GM19351 (cell line): ENCODE measurements at regions not wholly inside any gene's neighbourhood (a gene's known extent, or its start where the extent isn't known, plus 50 kb on each side); places are given as distances from the start of the nearest gene placed in this dataset.

ENCODE experiments used
- ATAC-seq: cut with Tn5 transposase; IDR thresholded peaks from one replicate; pipeline ENCODE4 v1.9.1; 2021; ENCODE audit warnings: mild to moderate bottlenecking, moderate library complexity; ENCODE audit not compliant: unreplicated experiment

- ATAC-seq = no peak
Measured at GRCh38 chr12:124505001-124505818, 62.2 kb downstream of the NCOR2 start.

- no peak for ATAC-seq
Measured at GRCh38 chr12:124504273-124505000, 63.0 kb downstream of the NCOR2 start.

- ATAC-seq = no peak
Measured at GRCh38 chr12:124503305-124503704, 64.1 kb downstream of the NCOR2 start.

- ATAC-seq = no peak
Measured at GRCh38 chr12:124502379-124502778, 65.0 kb downstream of the NCOR2 start.

DNA sequence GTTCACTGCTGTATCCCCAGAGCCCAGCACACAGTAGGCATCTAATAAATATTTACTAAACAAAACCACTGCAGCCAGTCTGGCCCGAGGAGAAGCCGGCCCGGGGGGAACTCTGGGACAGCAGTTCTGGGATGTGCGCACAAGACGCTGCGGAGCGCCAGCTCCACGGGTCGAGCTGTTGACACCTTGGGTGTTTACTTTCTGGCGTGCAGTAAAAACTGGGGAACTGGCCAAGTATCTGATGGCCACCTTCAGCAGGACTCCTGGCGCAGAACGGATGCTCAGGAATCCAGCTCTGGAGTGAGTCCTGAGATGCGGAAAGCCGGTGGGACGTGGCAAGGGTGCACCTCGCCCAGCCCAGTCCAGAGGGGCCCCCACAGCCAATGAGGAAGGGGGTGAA, 65.6 kb downstream of the NCOR2 start:
- ATAC-seq = no peak

DNA sequence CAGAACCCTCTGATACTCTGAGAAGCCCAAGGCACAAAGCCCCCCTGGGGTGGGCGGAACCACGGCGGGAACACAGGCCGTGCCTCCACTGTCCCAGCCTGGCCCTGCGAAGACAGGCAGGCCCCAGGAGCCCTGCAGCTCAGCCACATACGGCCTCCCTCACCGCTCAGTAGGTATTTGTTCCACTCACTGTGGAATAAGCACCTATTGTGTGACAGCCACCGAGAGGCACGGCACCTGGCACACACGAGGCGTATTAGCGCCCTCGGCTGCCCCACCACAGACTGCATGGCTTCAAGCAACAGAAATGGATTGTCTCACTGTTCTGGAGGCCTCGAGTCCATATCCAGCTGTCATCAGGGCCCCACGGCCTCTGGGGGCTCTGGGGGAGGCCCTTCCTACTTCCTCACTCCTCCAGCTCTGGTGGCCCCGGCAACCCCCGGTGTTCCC, 66.3 kb downstream of the NCOR2 start:
- no peak for ATAC-seq

DNA sequence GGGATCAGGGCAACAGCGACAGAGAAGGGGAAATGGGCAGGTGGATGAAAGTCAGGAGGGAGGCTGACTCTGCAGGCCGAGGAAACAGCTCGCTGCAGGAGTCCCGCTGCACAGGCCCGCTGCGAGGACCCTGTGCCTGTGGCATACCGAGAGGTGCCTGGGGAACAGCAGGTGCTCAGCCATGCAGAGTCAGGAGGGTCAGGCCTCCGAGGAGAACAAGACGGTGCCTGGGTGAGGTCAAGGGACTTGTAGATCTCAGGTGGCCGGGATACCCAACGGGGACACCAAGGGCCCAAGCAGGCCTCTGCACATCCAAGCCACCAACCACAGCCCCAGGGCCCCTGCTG, 67.5 kb downstream of the NCOR2 start:
- no peak for ATAC-seq

DNA sequence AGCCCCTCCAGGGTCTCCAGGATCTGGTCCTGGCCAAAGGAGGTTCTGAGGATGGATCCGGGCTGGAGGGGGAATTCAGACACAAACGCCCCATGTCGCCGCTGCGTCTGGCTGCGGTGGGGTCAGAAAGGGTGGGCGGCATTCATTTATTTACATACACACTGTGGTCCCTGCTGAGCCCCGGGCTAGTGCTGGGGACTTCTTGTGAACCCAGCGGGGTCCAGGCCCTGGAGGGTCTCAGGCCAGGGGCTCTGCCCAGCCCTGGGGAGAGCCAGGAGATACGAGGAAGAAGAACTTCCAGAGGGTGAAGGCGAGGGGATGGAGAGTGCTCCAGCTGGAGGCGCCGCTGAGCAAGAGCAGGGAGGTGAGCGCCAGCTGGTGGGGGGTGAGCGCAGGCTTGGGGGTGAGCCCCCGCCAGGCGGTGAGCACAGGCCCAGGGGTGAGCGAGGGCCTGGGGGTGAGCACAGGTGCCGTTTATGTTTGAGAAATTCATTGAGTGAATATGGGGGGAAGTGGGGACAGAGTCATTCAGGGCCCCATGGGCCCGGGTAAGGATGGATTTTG, 68.1 kb downstream of the NCOR2 start:
- ATAC-seq = no peak

DNA sequence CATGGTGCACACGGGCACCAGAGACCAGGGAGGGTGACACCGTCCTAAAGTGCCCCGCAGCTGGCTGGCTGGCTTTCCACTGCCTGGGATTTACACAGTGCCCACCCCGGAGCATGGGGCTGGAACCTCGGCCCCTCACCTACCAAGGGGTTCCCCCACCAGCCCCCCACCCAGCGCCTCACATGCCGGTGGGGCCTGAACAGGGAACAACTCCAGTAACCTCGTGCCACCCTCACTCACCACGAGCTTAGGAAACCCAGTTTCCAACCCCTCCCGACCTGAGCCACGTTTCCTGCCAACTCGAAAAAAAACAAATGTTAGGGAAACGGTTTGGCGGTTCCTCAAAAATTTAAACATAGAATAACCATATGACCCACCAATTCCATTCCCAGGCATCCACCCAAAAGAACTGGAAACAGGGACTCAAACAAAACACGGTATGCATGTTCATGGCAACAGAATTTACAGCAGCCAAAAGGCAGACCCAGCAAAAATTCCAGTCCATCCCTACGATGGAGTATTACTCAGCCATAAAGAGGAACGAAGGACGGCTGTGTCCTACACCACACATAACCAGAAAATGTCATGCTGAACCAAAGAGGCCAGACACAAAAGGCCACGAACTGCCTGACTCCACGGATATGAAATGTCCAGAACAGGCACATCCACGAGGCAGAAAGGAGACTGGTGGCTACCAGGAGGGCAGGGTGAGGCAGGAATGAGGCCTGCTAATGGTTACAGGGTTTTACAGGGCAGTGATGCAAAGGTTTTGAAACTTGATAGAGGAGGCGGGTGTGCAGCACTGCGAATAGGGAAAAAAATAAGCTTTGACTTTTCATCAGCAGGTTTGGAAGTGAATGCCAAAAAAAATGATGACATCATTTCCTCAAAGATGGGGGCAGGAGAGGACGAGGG, 68.9 kb downstream of the NCOR2 start:
- ATAC-seq = no peak

DNA sequence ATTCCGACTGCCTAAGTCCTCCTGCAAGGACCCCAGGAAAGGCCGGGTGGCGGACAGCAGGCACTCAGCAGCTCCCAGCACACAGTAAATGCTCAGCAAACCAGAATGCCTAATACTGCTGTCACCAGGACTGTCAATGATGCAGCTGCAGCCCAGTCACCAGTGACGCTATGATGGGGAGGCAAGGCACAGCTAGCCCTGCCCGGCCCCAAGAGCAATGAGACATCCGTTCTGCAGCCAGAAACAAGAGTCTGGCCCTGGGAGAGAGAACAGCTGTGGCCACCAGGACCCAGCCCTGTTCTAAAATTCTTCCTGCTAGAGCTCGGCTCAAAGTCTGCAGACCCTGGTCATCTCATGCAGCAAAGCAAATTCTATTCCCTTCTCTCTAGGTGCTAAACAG, 69.8 kb downstream of the NCOR2 start:
- ATAC-seq = no peak

- ATAC-seq = no peak
Measured at GRCh38 chr12:124497039-124497438, 70.4 kb downstream of the NCOR2 start.

GRCh38 chr12:124496584-124496983, 70.8 kb downstream of the NCOR2 start:
- no peak for ATAC-seq

DNA sequence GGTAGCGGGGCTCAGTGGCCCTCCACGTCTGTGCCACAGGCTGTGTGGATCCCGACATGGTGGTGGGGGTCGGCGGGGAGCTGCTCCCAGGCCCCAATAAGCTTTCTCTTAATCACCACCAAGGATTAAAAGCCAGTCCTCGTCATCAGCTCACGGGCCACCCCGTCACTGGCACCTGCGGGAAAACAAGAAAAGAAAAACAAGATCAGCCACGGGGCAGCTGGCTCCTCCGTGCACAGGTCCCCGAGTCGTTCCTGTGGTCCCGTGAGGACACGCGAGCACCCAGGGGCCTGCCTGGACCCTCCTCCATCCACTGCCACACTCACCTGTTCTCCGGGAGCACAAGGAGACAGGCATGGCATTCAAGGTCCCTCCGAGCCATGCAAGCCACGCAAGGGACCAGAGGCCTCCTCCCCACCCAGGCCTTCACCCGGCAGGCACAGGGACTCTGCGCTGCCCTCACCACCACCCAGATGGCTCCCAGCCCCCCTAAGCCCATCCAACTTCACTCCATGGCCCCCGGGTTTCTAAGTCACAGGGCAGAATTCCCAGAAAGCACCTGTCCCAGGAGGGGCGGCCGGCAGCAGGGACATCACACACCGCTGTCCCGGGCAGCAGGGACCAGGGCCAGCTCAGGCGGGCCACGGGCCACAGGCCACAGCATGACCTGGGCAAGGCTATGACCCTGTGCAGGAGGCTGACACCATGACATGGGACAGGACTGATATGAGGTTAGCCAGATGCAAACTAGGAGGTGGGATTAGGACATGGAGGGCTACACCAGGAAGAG, 72.0 kb downstream of the NCOR2 start:
- ATAC-seq = no peak

- ATAC-seq = no peak
Measured at GRCh38 chr12:124494751-124495129, 72.7 kb downstream of the NCOR2 start.

GRCh38 chr12:124493809-124494750, 73.3 kb downstream of the NCOR2 start:
- ATAC-seq = peak; percentile 94

DNA sequence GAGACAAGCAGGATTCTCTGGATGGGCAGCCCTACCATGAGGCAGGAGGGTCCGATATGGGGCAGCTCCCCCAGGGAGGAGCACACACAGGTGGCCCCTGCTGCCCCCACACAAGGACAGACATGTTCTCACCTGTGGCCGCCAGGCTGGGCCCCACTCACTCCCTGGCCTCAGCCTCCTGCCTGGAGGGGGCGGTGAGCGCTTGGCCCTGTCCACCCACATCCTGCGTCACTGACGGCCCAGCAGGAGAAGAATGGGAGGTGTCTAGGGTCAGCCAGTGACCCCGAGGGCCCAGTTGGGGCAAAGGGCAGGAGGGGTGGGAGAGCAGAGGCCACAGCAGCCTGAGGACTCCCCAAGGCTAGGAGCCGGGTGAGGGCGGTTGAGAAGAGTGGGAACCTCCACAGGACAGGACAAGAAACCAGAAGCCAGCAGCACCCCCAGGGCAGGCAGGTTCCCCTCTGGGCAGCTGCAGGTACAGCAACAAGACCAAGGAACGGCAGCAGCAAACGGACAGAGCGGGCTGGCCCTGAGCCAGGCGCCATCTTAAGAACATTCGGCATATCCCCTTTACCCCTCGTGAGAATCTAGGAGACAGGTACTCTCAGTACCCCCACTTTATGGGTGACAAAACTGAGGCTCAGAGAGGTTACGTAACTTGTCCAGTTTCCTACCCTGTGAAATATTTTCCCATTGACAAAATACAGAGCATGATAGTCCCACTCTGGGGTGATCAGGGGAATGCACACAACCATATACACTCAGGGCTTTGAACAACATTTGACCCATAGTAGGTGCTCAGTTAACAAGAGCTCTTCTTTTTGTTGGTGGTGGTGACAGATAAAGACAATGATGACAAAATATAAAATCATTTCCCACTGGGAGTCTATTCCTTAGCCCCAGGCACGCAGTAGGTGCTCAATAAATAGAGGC, 74.3 kb downstream of the NCOR2 start:
- no peak for ATAC-seq

GRCh38 chr12:124491856-124492420, 75.5 kb downstream of the NCOR2 start:
- ATAC-seq = no peak

- no peak for ATAC-seq
Measured at GRCh38 chr12:124491310-124491709, 76.1 kb downstream of the NCOR2 start.
